A549 (cell line): ENCODE measurements at regions not wholly inside any gene's neighbourhood (a gene's known extent, or its start where the extent isn't known, plus 50 kb on each side); places are given as distances from the start of the nearest gene placed in this dataset.

Source experiments
- CBX8 ChIP-seq: fragments of 200-600 bp; sonication (generic); IDR thresholded peaks from 2 replicates; pipeline ENCODE4 v1.6.1; 2016
- GATA3 ChIP-seq: IDR thresholded peaks from 2 replicates; pipeline ENCODE4 v1.6.1; 2012; ENCODE audit warnings: borderline replicate concordance
- POLR2A ChIP-seq: IDR thresholded peaks from 2 replicates; pipeline ENCODE4 v1.6.1; 2012; ENCODE audit warnings: mild to moderate bottlenecking, low read length
- TF ChIP-seq, protein P1 (sequence below): fragments of >200 bp; sonication (Bioruptor Twin); formaldehyde crosslinking; IDR thresholded peaks from 3 replicates; pipeline ENCODE4 v1.5.1; 2016

DNA sequence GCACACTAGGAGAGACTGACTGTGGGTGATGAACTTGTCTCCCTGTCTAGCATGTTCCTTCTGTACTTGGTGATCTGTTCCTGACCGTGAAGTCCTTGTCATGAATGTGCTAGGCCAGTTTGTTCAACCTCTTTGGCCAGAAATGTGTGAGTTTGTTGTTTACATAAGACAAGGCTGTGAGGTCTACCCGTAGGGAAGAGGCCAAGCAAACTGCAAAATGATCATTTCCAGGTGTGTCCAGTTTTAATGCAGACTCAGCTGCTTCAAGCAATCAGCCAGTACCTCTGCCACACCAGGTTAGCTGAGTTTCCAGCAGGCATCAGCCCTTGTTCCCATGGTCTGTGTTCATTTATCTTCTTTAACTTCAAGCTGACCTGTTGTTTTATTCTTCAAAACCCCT is 440.2 kb downstream of the FUT8 start:
- no peak for TF ChIP-seq POLR2A
- TF ChIP-seq, protein P1, sequence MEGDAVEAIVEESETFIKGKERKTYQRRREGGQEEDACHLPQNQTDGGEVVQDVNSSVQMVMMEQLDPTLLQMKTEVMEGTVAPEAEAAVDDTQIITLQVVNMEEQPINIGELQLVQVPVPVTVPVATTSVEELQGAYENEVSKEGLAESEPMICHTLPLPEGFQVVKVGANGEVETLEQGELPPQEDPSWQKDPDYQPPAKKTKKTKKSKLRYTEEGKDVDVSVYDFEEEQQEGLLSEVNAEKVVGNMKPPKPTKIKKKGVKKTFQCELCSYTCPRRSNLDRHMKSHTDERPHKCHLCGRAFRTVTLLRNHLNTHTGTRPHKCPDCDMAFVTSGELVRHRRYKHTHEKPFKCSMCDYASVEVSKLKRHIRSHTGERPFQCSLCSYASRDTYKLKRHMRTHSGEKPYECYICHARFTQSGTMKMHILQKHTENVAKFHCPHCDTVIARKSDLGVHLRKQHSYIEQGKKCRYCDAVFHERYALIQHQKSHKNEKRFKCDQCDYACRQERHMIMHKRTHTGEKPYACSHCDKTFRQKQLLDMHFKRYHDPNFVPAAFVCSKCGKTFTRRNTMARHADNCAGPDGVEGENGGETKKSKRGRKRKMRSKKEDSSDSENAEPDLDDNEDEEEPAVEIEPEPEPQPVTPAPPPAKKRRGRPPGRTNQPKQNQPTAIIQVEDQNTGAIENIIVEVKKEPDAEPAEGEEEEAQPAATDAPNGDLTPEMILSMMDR, result no peak
- no peak for TF ChIP-seq CBX8
- TF ChIP-seq GATA3, result no peak
